ENCODE measurements at regions not wholly inside any gene's neighbourhood (a gene's known extent, or its start where the extent isn't known, plus 50 kb on each side); places are given as distances from the start of the nearest gene placed in this dataset.

DNA sequence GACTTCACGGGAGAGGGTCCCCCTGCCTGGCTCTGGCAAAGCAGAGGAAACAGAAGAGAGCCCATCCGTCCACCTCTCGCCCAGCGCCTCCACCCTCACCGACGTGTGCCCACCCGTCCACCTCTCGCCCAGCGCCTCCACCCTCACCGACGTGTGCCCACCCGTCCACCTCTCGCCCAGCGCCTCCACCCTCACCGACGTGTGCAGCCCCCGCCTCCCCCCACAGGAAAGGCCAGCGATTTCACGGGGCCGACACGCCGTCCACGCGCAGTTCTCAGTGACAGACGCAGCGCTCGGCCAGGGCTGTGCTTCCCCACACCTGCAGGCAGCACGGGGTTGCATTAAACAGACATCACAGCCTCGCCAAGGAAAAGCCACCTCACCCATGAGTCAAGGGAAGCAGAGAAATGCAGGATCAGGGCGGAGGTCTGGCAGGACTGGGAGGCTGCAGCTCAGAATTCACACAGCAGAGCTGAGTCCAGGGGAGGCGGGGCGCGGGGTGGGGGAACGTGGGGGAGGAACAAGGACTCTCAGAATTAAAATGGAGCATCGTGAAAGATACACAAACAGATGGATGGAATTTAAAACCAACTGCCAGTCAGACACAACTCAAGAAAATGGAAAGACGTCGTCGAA is 377.7 kb downstream of the BRD1 start:
- DNase-seq = peak; percentile 11

- DNase-seq = peak; percentile 3
Observed at GRCh38 chr22:49449377-49449776, 378.3 kb downstream of the BRD1 start.

DNA sequence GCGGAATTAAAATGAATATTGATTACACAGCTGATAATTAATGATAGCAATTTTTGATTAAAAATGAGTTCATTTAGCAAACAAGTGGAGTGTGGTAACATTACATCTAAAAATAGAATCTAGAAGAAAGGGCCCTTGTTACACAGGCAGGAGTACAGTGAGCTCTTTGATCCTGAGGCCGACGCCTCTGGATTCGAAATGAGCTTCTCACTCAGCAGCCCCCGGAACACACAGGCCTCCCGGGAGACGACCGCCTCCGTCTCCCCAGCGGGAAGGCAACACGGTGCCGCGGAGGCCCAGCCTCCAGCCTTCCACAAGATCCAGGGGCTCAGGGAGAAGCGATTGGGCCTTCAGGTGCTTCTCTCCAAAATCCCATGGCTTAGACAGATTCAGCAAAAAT is 379.1 kb downstream of the BRD1 start:
- DNase-seq = peak; percentile 3

GRCh38 chr22:49447837-49448236 is 379.8 kb downstream of the BRD1 start:
- DNase-seq = peak; percentile 4

GRCh38 chr22:49446759-49447710 is 380.6 kb downstream of the BRD1 start:
- no peak for DNase-seq

- peak; percentile 7 for DNase-seq
Observed at GRCh38 chr22:49446145-49446758, 381.4 kb downstream of the BRD1 start.

- DNase-seq = peak; percentile 0
Observed at GRCh38 chr22:49444781-49445180, 382.9 kb downstream of the BRD1 start.

DNA sequence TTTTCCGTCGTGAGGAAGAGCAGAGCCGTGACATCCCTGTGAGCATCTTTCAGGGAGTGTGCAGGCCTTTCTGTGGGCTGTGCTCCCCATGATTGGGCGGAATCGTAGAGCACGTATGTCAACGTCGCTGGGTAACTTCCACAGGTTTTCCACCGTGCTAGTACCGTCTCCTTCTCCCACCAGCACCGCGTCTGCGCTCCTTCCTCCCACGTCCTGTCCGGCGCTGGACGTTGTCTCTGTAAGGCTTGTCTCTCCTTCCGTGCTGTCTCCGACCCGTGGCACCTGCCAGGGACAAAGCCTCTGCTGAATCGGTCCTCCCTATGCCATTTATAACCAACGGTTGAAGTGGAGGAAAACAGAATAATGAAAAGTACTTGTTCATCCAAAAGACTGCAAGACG is 386.7 kb downstream of the BRD1 start:
- peak; percentile 0 for DNase-seq

GRCh38 chr22:49439373-49439772 is 388.3 kb downstream of the BRD1 start:
- no peak for DNase-seq

GRCh38 chr22:49437956-49438355 is 389.7 kb downstream of the BRD1 start:
- peak; percentile 3 for DNase-seq

DNA sequence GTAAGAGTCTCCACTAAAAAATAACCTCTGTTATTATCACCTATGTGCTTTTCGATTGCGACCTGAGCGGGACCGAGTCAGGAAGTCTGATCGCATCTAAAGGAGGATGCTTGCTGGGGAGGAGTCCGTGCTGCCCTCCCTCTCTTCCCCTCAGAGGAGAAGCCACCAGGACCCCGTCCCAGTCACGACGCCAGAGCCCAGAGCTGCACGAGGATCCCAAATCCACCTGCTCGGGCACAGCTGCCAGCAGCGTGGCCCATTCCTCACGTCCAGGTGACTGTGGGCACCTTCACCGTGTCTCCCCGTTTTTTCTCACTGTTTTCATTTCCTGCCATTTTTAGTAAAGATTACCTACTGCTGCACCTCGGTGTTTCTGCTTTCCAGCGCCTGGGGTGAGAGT is 390.3 kb downstream of the BRD1 start:
- DNase-seq = peak; percentile 5

DNA sequence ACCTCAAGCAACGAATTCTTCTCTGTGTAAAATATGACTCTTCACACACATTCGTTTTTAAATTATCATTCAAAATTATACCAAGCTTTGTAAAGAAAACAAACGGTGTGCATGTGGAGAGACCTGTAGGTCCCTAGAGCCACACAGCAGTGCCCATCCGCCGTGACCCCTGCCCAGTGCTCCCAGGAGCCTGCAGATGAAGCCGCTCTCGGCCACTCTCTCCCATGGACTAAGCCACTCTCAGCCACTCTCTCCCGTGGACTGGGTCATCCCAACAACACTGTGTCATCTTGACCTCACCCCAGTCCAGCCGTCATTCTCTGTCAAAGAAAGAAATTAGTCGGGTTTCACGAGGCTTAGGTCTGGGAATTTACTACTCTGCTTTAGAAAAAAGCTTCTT is 391.6 kb downstream of the BRD1 start:
- no peak for DNase-seq

DNA sequence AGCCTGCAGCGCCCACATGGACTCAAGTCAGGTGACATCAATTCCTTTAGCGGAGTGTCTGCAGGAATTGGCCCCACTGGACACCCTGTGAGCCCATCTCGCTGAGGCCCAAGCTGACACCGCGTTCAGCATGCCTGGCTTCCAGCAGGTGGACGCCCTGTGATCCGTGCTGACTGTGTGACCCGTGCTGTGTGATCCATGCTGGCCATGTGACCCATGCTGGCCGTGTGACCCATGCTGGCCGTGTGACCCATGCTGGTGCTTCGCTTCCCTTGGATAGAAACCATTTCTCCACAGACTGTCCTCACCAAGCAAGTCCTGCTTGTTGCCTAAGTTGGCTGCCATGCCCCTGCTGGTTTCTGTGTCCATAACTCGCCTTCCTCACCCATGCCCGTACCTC is 392.1 kb downstream of the BRD1 start:
- DNase-seq = peak; percentile 0

- peak; percentile 15 for DNase-seq
Observed at GRCh38 chr22:49433717-49434611, 393.7 kb downstream of the BRD1 start.

GRCh38 chr22:49432897-49433443 is 394.7 kb downstream of the BRD1 start:
- no peak for DNase-seq

DNA sequence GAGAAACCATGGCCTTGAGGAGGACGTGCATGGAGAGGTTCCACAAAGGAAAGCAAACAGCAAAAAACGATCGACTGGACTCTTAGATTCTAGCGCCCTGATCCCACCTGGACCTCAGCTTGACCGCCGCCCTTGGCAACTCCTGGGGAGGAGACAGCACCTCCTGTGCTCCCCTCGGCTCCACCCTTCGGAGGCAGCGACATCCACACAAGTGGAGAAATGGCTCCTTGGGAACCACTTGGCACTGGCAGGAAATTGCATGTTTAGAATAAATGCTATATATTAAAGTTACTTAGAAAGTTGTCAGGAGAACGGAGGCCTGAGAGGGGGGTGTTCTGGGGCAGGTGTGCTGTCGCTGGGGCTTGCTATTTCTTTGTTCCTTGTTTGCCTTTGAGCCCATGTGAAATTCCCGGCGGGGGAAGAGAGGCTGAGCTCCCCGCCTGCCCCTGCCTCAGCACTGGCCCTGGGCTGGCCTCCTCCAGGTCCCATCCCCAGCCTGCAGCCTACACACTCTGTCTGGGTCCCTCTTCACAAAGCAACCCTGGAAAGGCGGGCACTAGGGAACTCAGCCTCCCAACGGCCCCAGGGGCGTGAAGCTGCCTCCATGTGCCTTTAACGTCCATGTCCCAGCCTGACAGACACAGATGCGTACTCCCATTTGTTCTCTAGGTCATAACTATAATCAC is 395.3 kb downstream of the BRD1 start:
- peak; percentile 3 for DNase-seq

DNA sequence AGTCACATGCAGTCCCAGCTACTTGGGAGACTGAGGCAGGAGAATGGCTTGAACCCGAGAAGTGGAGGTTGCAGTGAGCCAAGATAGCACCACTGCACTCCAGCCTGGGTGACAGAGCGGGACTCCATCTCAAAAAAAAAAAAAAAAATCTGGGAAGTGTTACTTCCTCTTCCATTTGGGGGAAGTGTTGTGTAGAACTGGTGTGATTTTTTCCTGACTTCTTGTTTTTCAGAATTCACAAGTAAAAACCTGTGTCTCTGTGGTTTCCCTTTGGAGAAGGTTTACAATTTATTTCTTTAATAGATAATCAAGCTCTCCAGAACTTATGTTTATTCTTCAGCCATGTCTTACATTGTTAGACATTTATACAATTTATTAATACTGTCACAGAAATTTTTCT is 396.1 kb downstream of the BRD1 start:
- no peak for DNase-seq

- DNase-seq = peak; percentile 2
Observed at GRCh38 chr22:49429066-49429465, 398.6 kb downstream of the BRD1 start.

GRCh38 chr22:49427941-49428340 is 399.7 kb downstream of the BRD1 start:
- peak; percentile 1 for DNase-seq

- DNase-seq = peak; percentile 1
Observed at GRCh38 chr22:49427341-49427740, 400.3 kb downstream of the BRD1 start.

DNA sequence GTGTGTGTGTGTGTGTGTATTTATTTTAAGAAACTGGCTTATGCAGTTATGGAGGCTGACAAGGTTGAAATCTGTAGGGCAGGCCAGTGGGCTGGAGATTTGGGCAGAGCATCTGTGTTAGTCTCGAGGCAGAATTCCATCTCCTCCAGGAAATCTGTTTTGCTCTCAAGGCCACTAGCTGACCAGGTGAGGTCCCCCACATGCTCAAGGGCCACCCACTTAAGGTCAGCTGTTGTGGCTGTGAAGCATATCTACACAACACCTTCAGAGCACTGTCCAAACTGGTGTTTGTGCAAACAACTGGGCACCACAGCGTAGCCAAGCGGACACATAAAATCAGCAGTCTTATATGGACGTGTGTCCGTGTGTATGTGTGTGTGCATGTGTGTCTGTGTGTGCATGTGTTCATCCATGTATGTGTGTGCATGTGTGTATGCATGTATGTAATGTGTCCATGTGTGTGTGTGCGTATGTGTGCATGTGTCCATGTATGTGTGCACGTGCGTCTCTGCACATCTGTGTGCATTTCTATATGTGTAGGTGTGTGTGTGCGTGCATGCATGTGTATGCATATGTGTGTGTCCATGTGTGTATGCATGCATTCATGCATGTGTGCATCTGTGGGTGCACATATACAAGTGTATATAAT is 400.9 kb downstream of the BRD1 start:
- DNase-seq = peak; percentile 1

Data from femur (tissue), 1 donor.